ENCODE measurements at regions not wholly inside any gene's neighbourhood (a gene's known extent, or its start where the extent isn't known, plus 50 kb on each side); places are given as distances from the start of the nearest gene placed in this dataset.
A peak's percentile ranks its signal among the peaks of the same experiment; 100 is the strongest.

DNA sequence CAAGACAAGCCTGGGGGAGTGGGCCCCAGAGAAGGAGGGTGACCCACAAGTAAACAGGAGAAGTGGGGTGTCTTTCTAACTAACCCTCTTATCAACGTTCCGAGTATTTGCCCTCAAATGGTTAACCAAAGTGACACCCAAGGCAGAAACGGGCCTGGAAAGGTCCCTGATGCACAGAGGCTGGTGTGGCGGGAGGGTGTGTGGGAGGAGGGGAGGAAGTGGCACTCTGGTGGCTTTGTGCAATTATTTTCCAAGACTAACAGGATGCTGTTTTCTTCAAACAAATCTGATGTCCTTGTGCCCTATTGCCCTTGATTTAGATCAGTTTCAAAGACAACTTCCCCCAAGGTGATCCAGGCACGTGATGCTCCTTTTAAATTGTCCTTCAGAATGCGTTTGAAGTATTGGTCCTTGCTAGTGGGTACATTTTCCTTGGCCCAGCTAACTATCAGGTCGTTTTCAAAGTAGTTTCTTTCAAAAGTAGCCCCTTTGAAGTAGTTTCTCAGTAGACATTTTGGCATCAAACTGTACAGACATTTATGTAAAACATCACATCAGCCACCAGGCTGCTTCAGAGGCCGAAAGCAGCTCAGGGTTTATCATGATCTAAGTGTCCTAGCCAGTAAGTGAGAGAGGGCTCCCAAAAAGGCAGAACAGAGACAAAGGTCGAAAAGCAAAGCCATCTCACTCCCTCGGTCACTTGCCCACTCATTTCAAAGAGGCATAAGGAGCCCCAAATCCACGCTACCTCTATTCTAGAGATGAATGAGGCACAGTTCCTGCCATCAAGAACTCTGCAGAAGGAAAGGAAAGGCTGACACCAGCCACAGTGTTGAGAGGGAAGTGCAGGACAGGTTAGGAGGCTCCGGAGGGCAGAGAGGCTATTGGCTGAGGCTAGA lies 371.1 kb upstream of the ID2 start:
- TF ChIP-seq, protein P1, sequence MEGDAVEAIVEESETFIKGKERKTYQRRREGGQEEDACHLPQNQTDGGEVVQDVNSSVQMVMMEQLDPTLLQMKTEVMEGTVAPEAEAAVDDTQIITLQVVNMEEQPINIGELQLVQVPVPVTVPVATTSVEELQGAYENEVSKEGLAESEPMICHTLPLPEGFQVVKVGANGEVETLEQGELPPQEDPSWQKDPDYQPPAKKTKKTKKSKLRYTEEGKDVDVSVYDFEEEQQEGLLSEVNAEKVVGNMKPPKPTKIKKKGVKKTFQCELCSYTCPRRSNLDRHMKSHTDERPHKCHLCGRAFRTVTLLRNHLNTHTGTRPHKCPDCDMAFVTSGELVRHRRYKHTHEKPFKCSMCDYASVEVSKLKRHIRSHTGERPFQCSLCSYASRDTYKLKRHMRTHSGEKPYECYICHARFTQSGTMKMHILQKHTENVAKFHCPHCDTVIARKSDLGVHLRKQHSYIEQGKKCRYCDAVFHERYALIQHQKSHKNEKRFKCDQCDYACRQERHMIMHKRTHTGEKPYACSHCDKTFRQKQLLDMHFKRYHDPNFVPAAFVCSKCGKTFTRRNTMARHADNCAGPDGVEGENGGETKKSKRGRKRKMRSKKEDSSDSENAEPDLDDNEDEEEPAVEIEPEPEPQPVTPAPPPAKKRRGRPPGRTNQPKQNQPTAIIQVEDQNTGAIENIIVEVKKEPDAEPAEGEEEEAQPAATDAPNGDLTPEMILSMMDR (IDR thresholded peaks at IDR 0.05): no peak
- H3K36me3 ChIP-seq: no peaks in the 10 kb centered on the region
- no peaks in the 10 kb centered on the region for H3K9me3 ChIP-seq
- no peaks in the 10 kb centered on the region for H3K27me3 ChIP-seq
- H3K4me3 ChIP-seq (ENCODE audit: low read depth in 1 of 2, low read length in 1 of 2): no peak overlapping the region
- peaks cover 52 to 65% of the 10 kb centered on the region in 2 experiments for H3K4me1 ChIP-seq (ENCODE audit: control insufficient read depth in 1 of 2, insufficient read depth in 1 of 2, low read depth in 1 of 2, low read length in 1 of 2)
- H3K27ac ChIP-seq: peak overlapping the region; percentile 46

DNA sequence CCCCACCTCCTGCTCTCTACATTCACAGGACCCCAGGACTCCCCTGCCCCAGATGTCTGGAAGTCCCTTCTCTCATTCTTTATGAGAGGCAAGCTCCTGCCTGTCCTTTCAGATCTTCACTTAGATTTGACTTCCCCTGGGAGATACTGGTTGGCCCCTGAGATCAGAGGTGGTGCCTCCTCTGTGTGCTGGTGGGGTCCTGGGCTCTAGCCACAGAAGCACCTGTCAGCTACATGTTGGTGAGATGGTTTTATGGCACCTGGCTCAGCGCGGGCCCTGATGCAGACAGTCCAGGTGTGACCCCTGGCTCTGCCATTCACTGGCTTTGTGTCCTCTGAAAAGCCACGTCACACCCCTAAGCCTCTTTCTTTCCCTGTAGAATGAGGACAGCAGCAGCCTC lies 369.6 kb upstream of the ID2 start:
- Histone ChIP-seq H3K4me1 (ENCODE audit: control insufficient read depth in 1 of 2, insufficient read depth in 1 of 2, low read depth in 1 of 2, low read length in 1 of 2) (peaks cover 49 to 64% of the 10 kb centered on the region in 2 experiments), H3K4me3 (ENCODE audit: low read depth in 1 of 2, low read length in 1 of 2) (no peak overlapping the region), H3K36me3 (no peaks in the 10 kb centered on the region), H3K27ac (no peak overlapping the region), H3K9me3 (no peaks in the 10 kb centered on the region), H3K27me3 (no peaks in the 10 kb centered on the region)
- TF ChIP-seq, protein P1 (IDR thresholded peaks at IDR 0.05): no peak

DNA sequence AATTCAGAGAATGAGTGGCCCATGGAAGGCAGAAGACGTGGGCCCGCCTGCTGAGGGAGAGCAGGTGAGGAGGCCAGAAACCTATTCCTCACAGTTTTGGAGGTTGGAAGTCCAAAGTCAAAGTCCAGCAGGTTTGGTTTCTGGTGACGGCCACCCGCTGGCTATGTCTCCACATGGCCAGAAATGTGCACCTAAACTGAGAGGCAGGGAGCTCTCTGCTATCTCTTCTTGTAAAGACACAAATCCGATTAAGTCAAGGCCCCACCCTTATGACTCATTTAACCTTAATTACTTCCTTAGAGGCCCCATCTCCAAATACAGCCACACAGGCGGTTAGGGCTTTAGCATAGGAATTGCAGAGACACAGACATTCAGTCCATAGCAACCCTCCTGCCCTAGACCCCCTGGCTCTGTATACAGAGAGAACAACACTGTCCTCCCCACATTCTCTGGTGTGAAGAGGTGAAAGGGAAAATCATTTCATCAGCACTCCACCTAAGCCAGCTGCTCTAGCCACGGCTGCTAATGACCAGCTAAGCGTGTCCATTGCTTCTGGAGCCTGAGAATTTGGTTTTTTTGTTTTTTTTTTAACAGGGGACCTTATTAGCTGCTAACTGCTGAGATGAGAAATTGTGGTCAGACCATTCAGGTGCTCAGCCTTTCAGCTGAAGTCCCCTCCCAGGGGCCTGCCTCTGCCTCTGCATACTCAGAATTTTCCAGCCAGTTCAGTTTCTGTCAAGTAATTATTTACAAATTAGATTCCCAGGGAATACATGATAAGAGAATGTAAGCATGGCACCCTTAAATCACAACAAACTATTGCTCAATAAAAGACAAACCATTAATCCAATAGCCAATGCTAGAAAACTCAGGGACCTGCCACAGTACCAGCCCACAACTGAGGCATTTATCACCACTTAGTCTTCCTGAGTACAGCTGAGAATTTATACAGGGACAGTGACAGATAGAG lies 368.7 kb upstream of the ID2 start:
- H3K27me3 ChIP-seq: no peaks in the 10 kb centered on the region
- TF ChIP-seq, protein P1 (IDR thresholded peaks at IDR 0.05): no peak
- H3K4me3 ChIP-seq (ENCODE audit: low read depth in 1 of 2, low read length in 1 of 2): peak overlapping the region in 1 of 2 experiments; percentile 7
- no peaks in the 10 kb centered on the region for H3K9me3 ChIP-seq
- peak overlapping the region; percentile 39 for H3K27ac ChIP-seq
- peaks cover 49 to 61% of the 10 kb centered on the region in 2 experiments for H3K4me1 ChIP-seq (ENCODE audit: control insufficient read depth in 1 of 2, insufficient read depth in 1 of 2, low read depth in 1 of 2, low read length in 1 of 2)
- H3K36me3 ChIP-seq: no peaks in the 10 kb centered on the region

- TF ChIP-seq, protein P1 (IDR thresholded peaks at IDR 0.05): no peak
- Histone ChIP-seq H3K4me3 (ENCODE audit: low read depth in 1 of 2, low read length in 1 of 2) (peak overlapping the region in 1 of 2 experiments; percentile 7), H3K27ac (peak overlapping the region; percentile 39), H3K36me3 (no peaks in the 10 kb centered on the region), H3K9me3 (no peaks in the 10 kb centered on the region), H3K4me1 (ENCODE audit: control insufficient read depth in 1 of 2, insufficient read depth in 1 of 2, low read depth in 1 of 2, low read length in 1 of 2) (peaks cover 46 to 58% of the 10 kb centered on the region in 2 experiments), H3K27me3 (no peaks in the 10 kb centered on the region)
Measured at GRCh38 chr2:8314063-8314462, 367.8 kb upstream of the ID2 start.

DNA sequence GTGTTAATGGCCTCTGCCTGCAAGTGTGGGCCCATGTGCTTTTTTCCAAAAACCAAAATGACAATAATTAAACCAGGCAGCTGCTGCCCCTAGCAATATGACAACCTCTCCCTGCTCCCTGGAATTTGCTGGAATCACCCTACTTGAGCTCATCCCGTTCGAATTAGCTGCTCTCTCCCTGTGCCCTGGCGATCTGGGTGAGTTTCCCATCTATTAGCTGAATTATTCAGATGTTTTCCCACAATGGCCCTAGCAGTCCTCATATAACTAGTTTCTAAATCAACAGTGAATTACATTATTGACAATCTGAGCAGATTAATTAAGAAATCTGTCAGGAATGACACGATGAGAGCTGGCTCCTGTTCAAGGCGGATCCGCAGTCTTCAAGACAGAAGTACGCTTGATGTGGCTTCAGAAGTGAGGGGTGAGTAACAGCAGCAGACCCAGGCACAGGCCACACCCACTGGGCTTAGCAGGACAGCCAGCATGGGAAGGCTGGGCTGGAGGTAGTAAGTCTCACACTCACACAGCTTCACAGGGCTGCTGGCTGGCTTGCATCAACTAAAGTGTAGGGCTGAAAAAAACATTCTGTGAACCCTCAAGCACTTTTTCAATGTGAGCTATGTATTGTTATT lies 366.2 kb upstream of the ID2 start:
- Histone ChIP-seq H3K36me3 (no peaks in the 10 kb centered on the region), H3K27ac (no peak overlapping the region), H3K27me3 (no peaks in the 10 kb centered on the region), H3K9me3 (no peaks in the 10 kb centered on the region), H3K4me1 (ENCODE audit: control insufficient read depth in 1 of 2, insufficient read depth in 1 of 2, low read depth in 1 of 2, low read length in 1 of 2) (peaks cover 35 to 42% of the 10 kb centered on the region in 2 experiments), H3K4me3 (ENCODE audit: low read depth in 1 of 2, low read length in 1 of 2) (no peak overlapping the region)
- TF ChIP-seq, protein P1 (IDR thresholded peaks at IDR 0.05): no peak
